Hippocampal formation (tissue), 2 donors: ENCODE measurements at regions not wholly inside any gene's neighbourhood (a gene's known extent, or its start where the extent isn't known, plus 50 kb on each side); places are given as distances from the start of the nearest gene placed in this dataset.

Experiments
- DNase-seq, 2 donors: peaks; one replicate each; lab custom pipeline; 2025; lab: John Stamatoyannopoulos, UW

- no peak for DNase-seq
Measured at GRCh38 chr4:126223784-126224407, 909.1 kb downstream of the FAT4 start.

- no peak for DNase-seq
Measured at GRCh38 chr4:126227428-126227827, 912.7 kb downstream of the FAT4 start.

GRCh38 chr4:126230269-126230668 is 915.5 kb downstream of the FAT4 start:
- no peak for DNase-seq

GRCh38 chr4:126233483-126233882 is 918.7 kb downstream of the FAT4 start:
- DNase-seq = no peak

GRCh38 chr4:126238013-126238412 is 923.3 kb downstream of the FAT4 start:
- DNase-seq = no peak

- no peak for DNase-seq
Measured at GRCh38 chr4:126241634-126242033, 926.9 kb downstream of the FAT4 start.

- DNase-seq = no peak
Measured at GRCh38 chr4:126242679-126243390, 928.1 kb downstream of the FAT4 start.

GRCh38 chr4:126247409-126247808 is 932.7 kb downstream of the FAT4 start:
- no peak for DNase-seq

GRCh38 chr4:126250006-126250405 is 935.3 kb downstream of the FAT4 start:
- no peak for DNase-seq

- DNase-seq = no peak
Measured at GRCh38 chr4:126251169-126251568, 936.4 kb downstream of the FAT4 start.

GRCh38 chr4:126262665-126263064 is 947.9 kb downstream of the FAT4 start:
- DNase-seq = no peak

GRCh38 chr4:126264839-126265238 is 950.1 kb downstream of the FAT4 start:
- no peak for DNase-seq

- DNase-seq = no peak
Measured at GRCh38 chr4:126265888-126266287, 951.1 kb downstream of the FAT4 start.

GRCh38 chr4:126267689-126268088 is 952.9 kb downstream of the FAT4 start:
- DNase-seq = no peak

- DNase-seq = no peak
Measured at GRCh38 chr4:126268106-126268505, 953.4 kb downstream of the FAT4 start.

GRCh38 chr4:126269106-126269505 is 954.4 kb downstream of the FAT4 start:
- DNase-seq = no peak

GRCh38 chr4:126271292-126271691 is 956.5 kb downstream of the FAT4 start:
- no peak for DNase-seq

- no peak for DNase-seq
Measured at GRCh38 chr4:126273746-126274145, 959.0 kb downstream of the FAT4 start.

- no peak for DNase-seq
Measured at GRCh38 chr4:126291886-126292285, 977.1 kb downstream of the FAT4 start.

GRCh38 chr4:126298271-126298670 is 983.5 kb downstream of the FAT4 start:
- DNase-seq = no peak

- no peak for DNase-seq
Measured at GRCh38 chr4:126306152-126306869, 991.6 kb downstream of the FAT4 start.

- no peak for DNase-seq
Measured at GRCh38 chr4:126318376-126318775, 1003.6 kb downstream of the FAT4 start.

GRCh38 chr4:126328914-126329313 is 1014.2 kb downstream of the FAT4 start:
- no peak for DNase-seq
